ENCODE measurements at regions not wholly inside any gene's neighbourhood (a gene's known extent, or its start where the extent isn't known, plus 50 kb on each side); places are given as distances from the start of the nearest gene placed in this dataset.

GRCh38 chr12:43008953-43009845 lies 419.7 kb upstream of the PRICKLE1 start:
- no peak overlapping the region for H3K27ac ChIP-seq (ENCODE audit: low read length)
- no peak overlapping the region for H3K4me2 ChIP-seq (ENCODE audit: low read length)
- H3K9me2 ChIP-seq (ENCODE audit: insufficient read depth, low read length): no peaks in the 10 kb centered on the region
- H3K9me3 ChIP-seq (ENCODE audit: low read length): no peaks in the 10 kb centered on the region
- no peaks in the 10 kb centered on the region for H4K20me1 ChIP-seq (ENCODE audit: insufficient read depth)
- H3K4me3 ChIP-seq (ENCODE audit: low read length): no peak overlapping the region
- no peak overlapping the region for H3K9ac ChIP-seq (ENCODE audit: low read length)
- no peak for TF ChIP-seq MXI1 (conservative IDR thresholded peaks at IDR 0.05; ENCODE audit: poor library complexity, severe bottlenecking)
- TF ChIP-seq REST (IDR thresholded peaks at IDR 0.05; ENCODE audit: borderline replicate concordance): no peak
- TF ChIP-seq EP300 (conservative IDR thresholded peaks at IDR 0.05; ENCODE audit: poor library complexity, severe bottlenecking): no peak
- no peak for TF ChIP-seq RAD21 (conservative IDR thresholded peaks at IDR 0.05)
- TF ChIP-seq TAF1 (IDR thresholded peaks at IDR 0.05; ENCODE audit: low read depth): no peak
- no peak for TF ChIP-seq POLR2AphosphoS5 (IDR thresholded peaks at IDR 0.05)
- H3K79me2 ChIP-seq (replicated peaks; ENCODE audit: insufficient read depth, low read length): no peaks in the 10 kb centered on the region
- no peaks in the 10 kb centered on the region for H3K36me3 ChIP-seq (ENCODE audit: insufficient read depth, low read length)
- no peak overlapping the region for H2AFZ ChIP-seq (ENCODE audit: low read depth, low read length)
- no peaks in the 10 kb centered on the region for H3F3A ChIP-seq (ENCODE audit: insufficient read depth, low read length, poor library complexity, severe bottlenecking)
- H3K27me3 ChIP-seq (ENCODE audit: insufficient read depth, low read depth, low read length): no peaks in the 10 kb centered on the region

- Histone ChIP-seq H3K9ac (ENCODE audit: low read length) (no peak overlapping the region), H4K20me1 (ENCODE audit: insufficient read depth) (no peaks in the 10 kb centered on the region), H3K4me3 (ENCODE audit: low read length) (no peak overlapping the region), H3K4me2 (ENCODE audit: low read length) (no peak overlapping the region), H3K36me3 (ENCODE audit: insufficient read depth, low read length) (no peaks in the 10 kb centered on the region), H3K27me3 (ENCODE audit: insufficient read depth, low read depth, low read length) (no peaks in the 10 kb centered on the region), H2AFZ (ENCODE audit: low read depth, low read length) (no peak overlapping the region), H3K27ac (ENCODE audit: low read length) (peak overlapping the region; percentile 36), H3K9me3 (ENCODE audit: low read length) (no peaks in the 10 kb centered on the region), H3F3A (ENCODE audit: insufficient read depth, low read length, poor library complexity, severe bottlenecking) (peaks cover 4% of the 10 kb centered on the region), H3K79me2 (replicated peaks; ENCODE audit: insufficient read depth, low read length) (no peaks in the 10 kb centered on the region), H3K9me2 (ENCODE audit: insufficient read depth, low read length) (no peaks in the 10 kb centered on the region)
- TF ChIP-seq REST (IDR thresholded peaks at IDR 0.05; ENCODE audit: borderline replicate concordance) (peak; percentile 19), SMC3 (conservative IDR thresholded peaks at IDR 0.05; ENCODE audit: poor library complexity) (peak; percentile 27), EP300 (conservative IDR thresholded peaks at IDR 0.05; ENCODE audit: poor library complexity, severe bottlenecking) (peak; percentile 14), RAD21 (conservative IDR thresholded peaks at IDR 0.05) (peak; percentile 25), EZH2 (IDR thresholded peaks at IDR 0.05; ENCODE audit: borderline replicate concordance, insufficient read depth, low read length, poor library complexity, severe bottlenecking) (no peak)
Observed at GRCh38 chr12:43004908-43005307, 415.4 kb upstream of the PRICKLE1 start.
